ENCODE measurements at regions not wholly inside any gene's neighbourhood (a gene's known extent, or its start where the extent isn't known, plus 50 kb on each side); places are given as distances from the start of the nearest gene placed in this dataset.

GRCh38 chr3:109927726-109928125 lies 590.4 kb upstream of the DPPA4 start:
- H3K4me3 ChIP-seq (ENCODE audit: low read depth, low read length, poor library complexity, severe bottlenecking), result no peak overlapping the region
- H3K36me3 ChIP-seq (ENCODE audit: insufficient read depth, low read length, poor library complexity, severe bottlenecking), result no peaks in the 10 kb centered on the region
- ChIA-PET CTCF (no interaction called here), POLR2A (ENCODE audit: low non-redundant PET) (no interaction called here)
- H3K9me3 ChIP-seq (ENCODE audit: low read depth, low read length, poor library complexity, severe bottlenecking), result no peaks in the 10 kb centered on the region
- TF ChIP-seq EZH2 (IDR thresholded peaks at IDR 0.05; ENCODE audit: borderline replicate concordance, low read depth, low read length, poor library complexity, severe bottlenecking) (no peak), CTCF (conservative IDR thresholded peaks at IDR 0.05; ENCODE audit: low read depth, low read length) (no peak)
- no peak for DNase-seq (ENCODE audit: low spot score)
- H3K27ac ChIP-seq (ENCODE audit: low read depth, low read length, poor library complexity, severe bottlenecking), result no peak overlapping the region
- peaks cover 4% of the 10 kb centered on the region for H3K4me1 ChIP-seq (ENCODE audit: insufficient read depth, low read length, poor library complexity, severe bottlenecking)
- intact Hi-C loops (cut with micrococcal nuclease; ENCODE audit: unreplicated experiment), result no loop called here
- H3K27me3 ChIP-seq (replicated peaks; ENCODE audit: insufficient read depth, low read depth, low read length, poor library complexity), result no peaks in the 10 kb centered on the region
- no TSS peak for BruUV-seq (replicated peaks)

- no peaks in the 10 kb centered on the region for H3K4me1 ChIP-seq (ENCODE audit: insufficient read depth, low read length, poor library complexity, severe bottlenecking)
- DNase-seq (ENCODE audit: low spot score), result no peak
- H3K9me3 ChIP-seq (ENCODE audit: low read depth, low read length, poor library complexity, severe bottlenecking), result no peaks in the 10 kb centered on the region
- intact Hi-C loops (cut with micrococcal nuclease; ENCODE audit: unreplicated experiment), result no loop called here
- BruUV-seq (replicated peaks), result no TSS peak
- ChIA-PET CTCF (no interaction called here), POLR2A (ENCODE audit: low non-redundant PET) (no interaction called here)
- H3K27ac ChIP-seq (ENCODE audit: low read depth, low read length, poor library complexity, severe bottlenecking), result no peak overlapping the region
- no peak for TF ChIP-seq EZH2 (IDR thresholded peaks at IDR 0.05; ENCODE audit: borderline replicate concordance, low read depth, low read length, poor library complexity, severe bottlenecking)
- TF ChIP-seq CTCF (conservative IDR thresholded peaks at IDR 0.05; ENCODE audit: low read depth, low read length), result no peak
- no peaks in the 10 kb centered on the region for H3K27me3 ChIP-seq (replicated peaks; ENCODE audit: insufficient read depth, low read depth, low read length, poor library complexity)
- no peak overlapping the region for H3K4me3 ChIP-seq (ENCODE audit: low read depth, low read length, poor library complexity, severe bottlenecking)
- no peaks in the 10 kb centered on the region for H3K36me3 ChIP-seq (ENCODE audit: insufficient read depth, low read length, poor library complexity, severe bottlenecking)
These were observed 593.2 kb upstream of the DPPA4 start for GRCh38 chr3:109930582-109930981.

GRCh38 chr3:109933576-109933975 lies 596.2 kb upstream of the DPPA4 start:
- ChIA-PET POLR2A (ENCODE audit: low non-redundant PET) (no interaction called here), CTCF (no interaction called here)
- Histone ChIP-seq H3K27ac (ENCODE audit: low read depth, low read length, poor library complexity, severe bottlenecking) (no peak overlapping the region), H3K4me1 (ENCODE audit: insufficient read depth, low read length, poor library complexity, severe bottlenecking) (no peaks in the 10 kb centered on the region), H3K9me3 (ENCODE audit: low read depth, low read length, poor library complexity, severe bottlenecking) (no peaks in the 10 kb centered on the region), H3K27me3 (replicated peaks; ENCODE audit: insufficient read depth, low read depth, low read length, poor library complexity) (no peaks in the 10 kb centered on the region), H3K36me3 (ENCODE audit: insufficient read depth, low read length, poor library complexity, severe bottlenecking) (no peaks in the 10 kb centered on the region), H3K4me3 (ENCODE audit: low read depth, low read length, poor library complexity, severe bottlenecking) (no peak overlapping the region)
- no peak for TF ChIP-seq EZH2 (IDR thresholded peaks at IDR 0.05; ENCODE audit: borderline replicate concordance, low read depth, low read length, poor library complexity, severe bottlenecking)
- no peak for TF ChIP-seq CTCF (conservative IDR thresholded peaks at IDR 0.05; ENCODE audit: low read depth, low read length)
- intact Hi-C loops (cut with micrococcal nuclease; ENCODE audit: unreplicated experiment), result no loop called here
- BruUV-seq (replicated peaks), result no TSS peak
- no peak for DNase-seq (ENCODE audit: low spot score)

Measured in A673 (cell line).